ENCODE measurements at regions not wholly inside any gene's neighbourhood (a gene's known extent, or its start where the extent isn't known, plus 50 kb on each side); places are given as distances from the start of the nearest gene placed in this dataset.
"Not testable (repeated sequence)": the region's sequence is repeated elsewhere in the genome, so short reads cannot be mapped to it uniquely, and the experiment has no call there.

GRCh38 chr3:101913168-101913567, 63.9 kb downstream of the NFKBIZ start:
- no peak overlapping the region for H3K4me2 ChIP-seq (ENCODE audit: insufficient read depth, low read length)
- H3K27ac ChIP-seq (ENCODE audit: low read length) = no peak overlapping the region

DNA sequence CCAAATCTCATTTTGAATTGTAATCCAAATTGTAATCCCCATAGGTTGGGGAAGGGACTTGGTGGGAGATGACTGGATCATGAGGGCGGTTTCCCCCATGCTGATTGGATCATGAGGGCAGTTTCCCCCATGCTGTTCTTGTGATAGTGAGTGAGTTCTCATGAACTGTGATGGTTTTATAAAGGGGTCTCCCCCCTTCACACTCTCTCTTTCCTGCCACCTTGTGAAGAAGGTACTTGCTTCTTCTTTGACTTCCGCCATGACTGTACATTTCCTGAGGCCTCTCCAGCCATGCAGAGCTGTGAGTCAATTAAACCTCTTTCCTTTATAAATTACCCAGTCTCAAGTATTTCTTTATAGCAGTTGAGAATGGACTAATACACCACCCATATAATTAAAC, 68.4 kb downstream of the NFKBIZ start:
- H3K79me2 ChIP-seq (ENCODE audit: insufficient read depth, low read length); H3K9me3 ChIP-seq (ENCODE audit: insufficient read depth, low read length, severe bottlenecking); H3K27me3 ChIP-seq (ENCODE audit: insufficient read depth, low read length, poor library complexity); H3K36me3 ChIP-seq (ENCODE audit: insufficient read depth, low read length); H3K4me1 ChIP-seq (ENCODE audit: insufficient read depth, low read length); H2AFZ ChIP-seq (ENCODE audit: low read depth, low read length); DNase-seq; H3K27ac ChIP-seq (ENCODE audit: low read length); H4K20me1 ChIP-seq (ENCODE audit: insufficient read depth, low read length); ATAC-seq (ENCODE audit: insufficient read depth, low read depth); H3K4me3 ChIP-seq (ENCODE audit: low read depth in 1 of 2, low read length in 2 of 2); H3K9ac ChIP-seq (ENCODE audit: low read depth, low read length); H3K4me2 ChIP-seq (ENCODE audit: insufficient read depth, low read length): not testable (repeated sequence)

More at GRCh38 chr3:101913168-101913567, 63.9 kb downstream of the NFKBIZ start:
- Histone ChIP-seq H4K20me1 (ENCODE audit: insufficient read depth, low read length) (no peaks in the 10 kb centered on the region), H3K4me1 (ENCODE audit: insufficient read depth, low read length) (no peaks in the 10 kb centered on the region), H3K36me3 (ENCODE audit: insufficient read depth, low read length) (no peaks in the 10 kb centered on the region), H3K27me3 (ENCODE audit: insufficient read depth, low read length, poor library complexity) (no peaks in the 10 kb centered on the region), H3K79me2 (ENCODE audit: insufficient read depth, low read length) (no peaks in the 10 kb centered on the region), H3K9me3 (ENCODE audit: insufficient read depth, low read length, severe bottlenecking) (no peaks in the 10 kb centered on the region), H3K9ac (ENCODE audit: low read depth, low read length) (no peak overlapping the region), H3K4me3 (ENCODE audit: low read depth in 1 of 2, low read length in 2 of 2) (no peak overlapping the region), H2AFZ (ENCODE audit: low read depth, low read length) (no peak overlapping the region)
- DNase-seq = no peak
- TF ChIP-seq CTCF (IDR thresholded peaks at IDR 0.05; ENCODE audit: borderline replicate concordance, extremely low read depth, low read length, poor library complexity, severe bottlenecking) (no peak), EZH2 (IDR thresholded peaks at IDR 0.05; ENCODE audit: borderline replicate concordance, low read depth, low read length, severe bottlenecking) (no peak)
- no peak for ATAC-seq (ENCODE audit: insufficient read depth, low read depth)

DNA sequence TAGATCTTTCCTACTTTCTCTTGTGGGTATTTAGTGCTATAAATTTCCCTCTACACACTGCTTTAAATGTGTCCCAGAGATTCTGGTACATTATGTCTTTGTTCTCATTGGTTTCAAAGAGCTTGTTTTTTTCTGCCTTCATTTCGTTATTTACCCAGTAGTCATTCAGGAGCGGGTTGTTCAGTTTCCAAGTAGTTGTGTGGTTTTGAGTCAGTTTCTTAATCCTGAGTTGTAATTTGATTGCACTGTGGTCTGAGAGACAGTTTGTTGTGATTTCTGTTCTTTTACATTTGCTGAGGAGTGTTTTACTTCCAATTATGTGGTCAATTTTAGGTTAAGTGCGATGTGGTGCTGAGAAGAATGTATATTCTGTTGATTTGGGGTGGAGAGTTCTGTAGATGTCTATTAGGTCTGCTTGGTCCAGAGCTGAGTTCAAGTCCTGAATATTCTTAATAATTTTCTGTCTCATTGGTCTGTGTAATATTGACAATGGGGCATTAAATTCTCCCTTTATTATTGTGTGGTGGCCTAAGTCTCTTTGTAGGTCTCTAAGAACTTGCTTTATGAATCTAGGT, 72.9 kb downstream of the NFKBIZ start:
- not testable (repeated sequence) for H3K4me1 ChIP-seq (ENCODE audit: insufficient read depth, low read length); H3K27me3 ChIP-seq (ENCODE audit: insufficient read depth, low read length, poor library complexity); H3K9me3 ChIP-seq (ENCODE audit: insufficient read depth, low read length, severe bottlenecking); H4K20me1 ChIP-seq (ENCODE audit: insufficient read depth, low read length); H3K79me2 ChIP-seq (ENCODE audit: insufficient read depth, low read length); H3K4me2 ChIP-seq (ENCODE audit: insufficient read depth, low read length); H2AFZ ChIP-seq (ENCODE audit: low read depth, low read length); H3K36me3 ChIP-seq (ENCODE audit: insufficient read depth, low read length); DNase-seq; ATAC-seq (ENCODE audit: insufficient read depth, low read depth); H3K4me3 ChIP-seq (ENCODE audit: low read depth in 1 of 2, low read length in 2 of 2); H3K27ac ChIP-seq (ENCODE audit: low read length); H3K9ac ChIP-seq (ENCODE audit: low read depth, low read length)

GRCh38 chr3:101924621-101925020, 75.3 kb downstream of the NFKBIZ start:
- not testable (repeated sequence) for H2AFZ ChIP-seq (ENCODE audit: low read depth, low read length); DNase-seq; H4K20me1 ChIP-seq (ENCODE audit: insufficient read depth, low read length); H3K79me2 ChIP-seq (ENCODE audit: insufficient read depth, low read length); H3K4me1 ChIP-seq (ENCODE audit: insufficient read depth, low read length); H3K9me3 ChIP-seq (ENCODE audit: insufficient read depth, low read length, severe bottlenecking); H3K4me2 ChIP-seq (ENCODE audit: insufficient read depth, low read length); H3K4me3 ChIP-seq (ENCODE audit: low read depth in 1 of 2, low read length in 2 of 2); H3K27ac ChIP-seq (ENCODE audit: low read length); H3K27me3 ChIP-seq (ENCODE audit: insufficient read depth, low read length, poor library complexity); H3K36me3 ChIP-seq (ENCODE audit: insufficient read depth, low read length); ATAC-seq (ENCODE audit: insufficient read depth, low read depth); H3K9ac ChIP-seq (ENCODE audit: low read depth, low read length)

DNA sequence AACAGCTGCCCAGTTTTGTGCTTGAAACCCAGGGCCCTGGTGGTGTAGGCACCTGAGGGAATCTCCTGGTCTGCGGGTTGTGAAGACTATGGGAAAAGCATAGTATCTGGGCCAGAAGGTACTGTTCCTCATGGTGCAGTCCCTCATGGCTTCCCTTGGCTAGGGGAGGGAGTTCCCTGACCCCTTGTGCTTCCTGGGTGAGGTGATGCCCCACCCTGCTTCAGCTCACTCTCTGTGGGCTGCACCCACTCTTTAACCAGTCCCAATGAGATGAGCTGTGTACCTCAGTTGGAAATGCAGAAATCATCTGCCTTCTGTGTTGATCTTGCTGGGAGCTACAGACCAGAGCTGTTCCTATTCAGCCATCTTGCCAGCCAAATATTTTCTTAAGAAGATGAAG, 75.8 kb downstream of the NFKBIZ start:
- DNase-seq; H3K27me3 ChIP-seq (ENCODE audit: insufficient read depth, low read length, poor library complexity); H3K27ac ChIP-seq (ENCODE audit: low read length); H3K36me3 ChIP-seq (ENCODE audit: insufficient read depth, low read length); H3K4me3 ChIP-seq (ENCODE audit: low read depth in 1 of 2, low read length in 2 of 2); H4K20me1 ChIP-seq (ENCODE audit: insufficient read depth, low read length); H3K4me1 ChIP-seq (ENCODE audit: insufficient read depth, low read length); ATAC-seq (ENCODE audit: insufficient read depth, low read depth); H3K9ac ChIP-seq (ENCODE audit: low read depth, low read length); H3K9me3 ChIP-seq (ENCODE audit: insufficient read depth, low read length, severe bottlenecking); H3K79me2 ChIP-seq (ENCODE audit: insufficient read depth, low read length); H2AFZ ChIP-seq (ENCODE audit: low read depth, low read length); H3K4me2 ChIP-seq (ENCODE audit: insufficient read depth, low read length): not testable (repeated sequence)

All from DND-41 (cell line).